OCI-LY1 (cell line): ENCODE measurements at regions not wholly inside any gene's neighbourhood (a gene's known extent, or its start where the extent isn't known, plus 50 kb on each side); places are given as distances from the start of the nearest gene placed in this dataset.

Source experiments
- CTCF ChIP-seq: fragments of 200-600 bp; sonication (generic), shearing (Covaris generic); IDR thresholded peaks from 2 replicates; pipeline ENCODE4 v1.5.1; 2017; ENCODE audit warnings: mild to moderate bottlenecking, antibody characterized with exemption, low read length, moderate library complexity, mixed read lengths
- EZH2 ChIP-seq: fragments of 200-600 bp; sonication (generic), shearing (Covaris generic); IDR thresholded peaks from 2 replicates; pipeline ENCODE4 v1.8.0; 2017; ENCODE audit warnings: borderline replicate concordance, mixed run types, mild to moderate bottlenecking, antibody characterized with exemption, low read length, moderate library complexity, mixed read lengths

- no peak for TF ChIP-seq CTCF
- TF ChIP-seq EZH2 = no peak
Observed at GRCh38 chr13:65499256-65499655, 1730.9 kb downstream of the PCDH9 start.
